ENCODE measurements at regions not wholly inside any gene's neighbourhood (a gene's known extent, or its start where the extent isn't known, plus 50 kb on each side); places are given as distances from the start of the nearest gene placed in this dataset.

- no peak overlapping the region for H3K4me2 ChIP-seq (ENCODE audit: insufficient read depth, low read length)
- no peaks in the 10 kb centered on the region for H3K79me2 ChIP-seq (ENCODE audit: insufficient read depth, low read length)
- H2AFZ ChIP-seq (ENCODE audit: low read depth, low read length) = no peak overlapping the region
- no peak for DNase-seq
- no peak overlapping the region for H3K9ac ChIP-seq (ENCODE audit: low read depth, low read length)
- no peaks in the 10 kb centered on the region for H3K36me3 ChIP-seq (ENCODE audit: insufficient read depth, low read length)
- no peak for ATAC-seq (ENCODE audit: insufficient read depth, low read depth)
- H3K4me1 ChIP-seq (ENCODE audit: insufficient read depth, low read length) = no peaks in the 10 kb centered on the region
- no peaks in the 10 kb centered on the region for H3K9me3 ChIP-seq (ENCODE audit: insufficient read depth, low read length, severe bottlenecking)
- no peaks in the 10 kb centered on the region for H3K27me3 ChIP-seq (ENCODE audit: insufficient read depth, low read length, poor library complexity)
- TF ChIP-seq EZH2 (IDR thresholded peaks at IDR 0.05; ENCODE audit: borderline replicate concordance, low read depth, low read length, severe bottlenecking) (no peak), CTCF (IDR thresholded peaks at IDR 0.05; ENCODE audit: borderline replicate concordance, extremely low read depth, low read length, poor library complexity, severe bottlenecking) (no peak)
- H3K4me3 ChIP-seq (ENCODE audit: low read depth in 1 of 2, low read length in 2 of 2) = no peak overlapping the region
- no peak overlapping the region for H3K27ac ChIP-seq (ENCODE audit: low read length)
- no peaks in the 10 kb centered on the region for H4K20me1 ChIP-seq (ENCODE audit: insufficient read depth, low read length)
Measured at GRCh38 chr21:25387665-25388064, 219.6 kb downstream of the MRPL39 start.

DNA sequence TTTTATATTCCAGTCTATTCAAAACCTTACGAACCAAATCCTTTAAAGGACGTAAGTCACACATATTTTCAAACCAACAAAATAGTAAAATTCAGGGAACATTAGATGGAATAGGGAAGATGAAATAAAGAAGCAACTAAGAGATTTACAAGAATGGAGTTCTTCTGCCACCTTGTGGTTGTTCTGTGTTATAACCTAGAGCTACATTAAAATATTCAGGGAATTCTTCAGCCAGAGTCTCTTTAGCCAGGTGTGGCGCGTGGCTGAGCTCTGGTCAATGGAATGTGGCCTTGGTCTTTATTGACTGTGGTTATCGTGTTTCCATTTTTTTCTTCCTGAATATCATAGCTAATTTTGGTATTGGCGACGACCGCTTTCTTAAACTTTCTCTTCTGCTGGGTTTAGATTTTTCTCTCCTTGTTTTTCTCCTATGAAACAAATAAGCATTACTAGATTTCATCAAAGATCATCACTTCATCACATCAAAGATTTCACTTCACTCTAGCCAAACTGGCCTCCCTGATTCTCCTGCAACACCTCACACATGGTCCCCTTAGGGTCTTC, 221.3 kb downstream of the MRPL39 start:
- Histone ChIP-seq H3K27me3 (ENCODE audit: insufficient read depth, low read length, poor library complexity) (no peaks in the 10 kb centered on the region), H3K79me2 (ENCODE audit: insufficient read depth, low read length) (no peaks in the 10 kb centered on the region), H3K27ac (ENCODE audit: low read length) (no peak overlapping the region), H3K36me3 (ENCODE audit: insufficient read depth, low read length) (no peaks in the 10 kb centered on the region), H2AFZ (ENCODE audit: low read depth, low read length) (no peak overlapping the region), H3K9ac (ENCODE audit: low read depth, low read length) (no peak overlapping the region), H3K4me3 (ENCODE audit: low read depth in 1 of 2, low read length in 2 of 2) (no peak overlapping the region), H3K4me2 (ENCODE audit: insufficient read depth, low read length) (no peak overlapping the region), H3K9me3 (ENCODE audit: insufficient read depth, low read length, severe bottlenecking) (no peaks in the 10 kb centered on the region), H4K20me1 (ENCODE audit: insufficient read depth, low read length) (no peaks in the 10 kb centered on the region), H3K4me1 (ENCODE audit: insufficient read depth, low read length) (no peaks in the 10 kb centered on the region)
- peak; percentile 70 for ATAC-seq (ENCODE audit: insufficient read depth, low read depth)
- no peak for TF ChIP-seq EZH2 (IDR thresholded peaks at IDR 0.05; ENCODE audit: borderline replicate concordance, low read depth, low read length, severe bottlenecking)
- peak; percentile 82 for TF ChIP-seq CTCF (IDR thresholded peaks at IDR 0.05; ENCODE audit: borderline replicate concordance, extremely low read depth, low read length, poor library complexity, severe bottlenecking)
- no peak for DNase-seq

DNA sequence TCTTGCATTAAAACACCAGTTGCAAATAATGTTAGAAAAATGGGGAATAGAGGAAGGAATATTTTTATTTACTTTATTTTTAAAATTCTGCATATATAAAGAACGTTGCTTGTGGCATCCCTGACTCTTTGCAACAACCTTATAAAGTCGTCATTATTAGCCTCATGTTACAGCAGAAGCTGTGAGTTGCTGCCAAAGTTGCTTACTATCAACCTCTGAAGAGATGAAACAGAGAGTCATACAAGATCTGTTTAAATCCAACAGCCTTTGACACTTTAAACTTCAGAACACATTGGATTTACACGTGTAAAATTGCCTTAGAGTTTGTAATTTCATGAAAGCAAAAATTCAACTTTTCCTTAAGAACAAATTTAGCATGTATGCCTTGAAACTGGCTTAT, 221.9 kb downstream of the MRPL39 start:
- TF ChIP-seq EZH2 (IDR thresholded peaks at IDR 0.05; ENCODE audit: borderline replicate concordance, low read depth, low read length, severe bottlenecking) = no peak
- no peak for TF ChIP-seq CTCF (IDR thresholded peaks at IDR 0.05; ENCODE audit: borderline replicate concordance, extremely low read depth, low read length, poor library complexity, severe bottlenecking)
- H2AFZ ChIP-seq (ENCODE audit: low read depth, low read length) = no peak overlapping the region
- H3K9me3 ChIP-seq (ENCODE audit: insufficient read depth, low read length, severe bottlenecking) = no peaks in the 10 kb centered on the region
- H3K9ac ChIP-seq (ENCODE audit: low read depth, low read length) = no peak overlapping the region
- no peaks in the 10 kb centered on the region for H3K79me2 ChIP-seq (ENCODE audit: insufficient read depth, low read length)
- no peak overlapping the region for H3K4me3 ChIP-seq (ENCODE audit: low read depth in 1 of 2, low read length in 2 of 2)
- DNase-seq = no peak
- H3K27ac ChIP-seq (ENCODE audit: low read length) = no peak overlapping the region
- no peaks in the 10 kb centered on the region for H3K4me1 ChIP-seq (ENCODE audit: insufficient read depth, low read length)
- no peaks in the 10 kb centered on the region for H3K36me3 ChIP-seq (ENCODE audit: insufficient read depth, low read length)
- no peaks in the 10 kb centered on the region for H3K27me3 ChIP-seq (ENCODE audit: insufficient read depth, low read length, poor library complexity)
- no peak overlapping the region for H3K4me2 ChIP-seq (ENCODE audit: insufficient read depth, low read length)
- ATAC-seq (ENCODE audit: insufficient read depth, low read depth) = no peak
- no peaks in the 10 kb centered on the region for H4K20me1 ChIP-seq (ENCODE audit: insufficient read depth, low read length)

- Histone ChIP-seq H3K4me1 (ENCODE audit: insufficient read depth, low read length) (no peaks in the 10 kb centered on the region), H3K4me2 (ENCODE audit: insufficient read depth, low read length) (no peak overlapping the region), H3K36me3 (ENCODE audit: insufficient read depth, low read length) (no peaks in the 10 kb centered on the region), H3K9ac (ENCODE audit: low read depth, low read length) (no peak overlapping the region), H3K9me3 (ENCODE audit: insufficient read depth, low read length, severe bottlenecking) (no peaks in the 10 kb centered on the region), H4K20me1 (ENCODE audit: insufficient read depth, low read length) (no peaks in the 10 kb centered on the region), H3K27me3 (ENCODE audit: insufficient read depth, low read length, poor library complexity) (no peaks in the 10 kb centered on the region), H3K27ac (ENCODE audit: low read length) (no peak overlapping the region), H3K4me3 (ENCODE audit: low read depth in 1 of 2, low read length in 2 of 2) (no peak overlapping the region), H2AFZ (ENCODE audit: low read depth, low read length) (no peak overlapping the region), H3K79me2 (ENCODE audit: insufficient read depth, low read length) (no peaks in the 10 kb centered on the region)
- no peak for DNase-seq
- TF ChIP-seq CTCF (IDR thresholded peaks at IDR 0.05; ENCODE audit: borderline replicate concordance, extremely low read depth, low read length, poor library complexity, severe bottlenecking) (no peak), EZH2 (IDR thresholded peaks at IDR 0.05; ENCODE audit: borderline replicate concordance, low read depth, low read length, severe bottlenecking) (no peak)
- no peak for ATAC-seq (ENCODE audit: insufficient read depth, low read depth)
Measured at GRCh38 chr21:25384782-25385181, 222.5 kb downstream of the MRPL39 start.

Measured in DND-41 (cell line).